CD4-positive, alpha-beta T cell treated with Interleukin-17A for 1 hour (primary cell): ENCODE measurements at regions not wholly inside any gene's neighbourhood (a gene's known extent, or its start where the extent isn't known, plus 50 kb on each side); places are given as distances from the start of the nearest gene placed in this dataset.

Source experiments
- DNase-seq: peaks from one replicate; pipeline ENCODE4 v3.0.0-alpha.2; 2020

DNA sequence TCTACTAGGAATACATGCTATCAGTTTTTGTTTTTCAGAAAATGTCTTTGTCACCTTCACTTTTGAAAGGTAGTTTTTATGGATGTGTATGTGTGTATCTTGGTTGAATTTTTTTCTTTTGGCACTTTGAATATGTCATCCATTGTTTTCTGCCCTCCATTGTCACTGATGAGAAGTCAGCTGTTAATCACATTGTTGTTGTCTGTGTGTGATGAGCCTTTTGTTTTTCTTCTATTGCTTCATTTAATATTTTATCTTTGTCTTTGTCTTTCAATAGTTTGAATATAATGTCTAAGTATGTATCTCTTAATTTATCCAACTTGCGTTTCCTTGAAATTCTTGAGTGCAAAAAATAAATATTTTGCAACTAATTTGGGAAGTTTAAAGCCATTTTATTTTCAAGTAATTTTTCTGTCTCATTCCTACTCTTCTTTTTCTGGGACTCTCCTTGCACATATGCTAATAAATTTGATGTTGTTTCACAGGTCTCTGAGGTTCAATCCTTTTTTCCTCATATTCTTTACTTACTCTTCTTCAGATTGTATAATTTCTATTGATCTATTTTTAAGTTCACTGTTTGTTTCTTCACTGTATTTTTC lies 546.9 kb upstream of the GHITM start:
- no peak for DNase-seq

DNA sequence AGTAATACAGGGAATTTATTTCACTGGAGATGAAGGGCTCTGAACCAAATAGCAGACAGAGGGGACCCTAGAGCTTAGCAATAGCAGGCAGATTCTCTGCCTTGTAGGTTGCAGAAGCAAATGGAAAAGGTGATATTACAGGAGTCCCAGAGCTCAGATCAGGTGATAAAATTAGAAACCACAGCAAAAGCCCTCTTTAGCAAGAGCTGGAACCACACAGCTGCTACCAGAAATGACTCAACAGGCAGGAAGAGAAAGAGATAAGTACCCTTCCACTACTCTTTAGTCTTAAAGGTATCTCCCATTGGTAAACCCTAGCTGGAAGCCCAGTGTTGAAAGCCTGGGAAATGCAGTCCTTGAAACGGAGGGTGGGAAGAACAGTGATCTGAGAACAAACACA lies 535.6 kb upstream of the GHITM start:
- DNase-seq, result no peak

DNA sequence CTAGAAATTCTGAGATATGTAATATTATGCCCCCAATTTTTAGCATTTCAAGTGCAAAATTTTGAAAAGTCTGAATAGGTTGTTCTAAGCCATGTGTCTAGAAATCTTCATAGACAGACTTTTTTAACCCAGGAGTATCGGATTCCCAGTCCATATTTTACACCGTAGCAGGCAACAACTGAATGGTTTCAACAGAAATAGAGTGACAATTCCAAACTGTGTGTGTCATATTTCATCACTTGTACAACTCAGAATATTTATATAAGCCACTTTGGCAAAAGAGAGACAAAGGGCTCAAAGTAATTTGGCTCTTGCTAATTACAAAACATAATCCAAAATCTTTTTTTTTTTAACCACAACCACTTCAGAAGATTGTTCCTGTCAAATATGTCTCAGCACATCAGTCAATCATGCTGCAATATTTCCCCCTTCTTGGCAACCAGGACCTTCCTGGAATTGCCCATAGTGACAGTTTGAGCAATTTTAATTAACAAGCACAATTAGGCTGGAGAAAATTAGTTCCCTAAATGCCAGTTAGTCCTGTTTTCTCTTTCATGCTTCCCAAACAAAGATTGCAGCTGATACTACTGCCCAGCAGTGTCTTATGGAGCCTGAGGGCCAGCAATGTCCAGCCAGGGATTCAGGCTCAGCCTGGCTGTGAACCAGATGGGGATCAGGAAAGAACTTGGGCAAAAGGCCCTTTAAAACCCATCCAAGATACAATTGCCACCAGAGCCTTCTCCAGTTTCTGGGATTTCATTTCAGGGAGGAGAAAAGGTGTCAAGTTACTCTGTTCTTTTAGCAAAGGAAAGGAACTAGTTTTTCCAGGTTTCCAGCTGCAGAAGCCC lies 533.3 kb upstream of the GHITM start:
- DNase-seq, result no peak

DNA sequence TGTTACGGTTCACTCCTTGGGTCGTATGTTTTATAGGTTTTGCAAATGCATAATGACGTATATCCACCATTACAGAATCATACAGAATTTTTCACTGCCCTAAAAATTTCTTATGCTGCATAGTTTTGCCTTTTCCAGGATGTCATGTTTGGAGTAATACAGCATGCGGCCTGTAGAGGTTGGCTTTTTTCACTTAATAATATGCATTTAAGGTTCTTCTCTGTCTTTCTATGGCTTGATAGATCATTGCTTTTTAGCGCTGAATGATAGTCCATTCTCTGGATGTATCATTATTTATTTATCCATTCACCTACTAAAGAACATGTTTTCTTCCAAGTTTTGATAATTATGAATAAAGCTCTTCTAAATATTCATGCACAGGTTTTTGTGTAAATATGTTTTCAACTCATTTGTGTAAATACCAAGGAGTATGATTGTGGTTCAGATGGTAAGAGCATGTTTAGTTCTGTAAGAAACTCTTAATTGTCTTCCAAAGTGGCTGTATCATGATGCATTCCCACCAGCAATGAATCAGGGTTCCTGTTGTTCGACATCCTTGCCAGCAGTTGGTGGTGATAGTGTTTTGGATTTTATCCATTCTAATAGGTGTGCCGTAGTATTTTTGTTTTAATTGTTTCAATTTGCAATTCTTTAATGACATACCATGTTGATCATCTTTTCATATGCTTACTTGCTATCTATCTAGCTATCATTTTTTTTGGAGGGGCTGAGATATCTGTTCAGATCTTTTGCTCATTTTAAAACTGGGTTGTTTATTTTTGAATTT lies 531.2 kb upstream of the GHITM start:
- no peak for DNase-seq

DNA sequence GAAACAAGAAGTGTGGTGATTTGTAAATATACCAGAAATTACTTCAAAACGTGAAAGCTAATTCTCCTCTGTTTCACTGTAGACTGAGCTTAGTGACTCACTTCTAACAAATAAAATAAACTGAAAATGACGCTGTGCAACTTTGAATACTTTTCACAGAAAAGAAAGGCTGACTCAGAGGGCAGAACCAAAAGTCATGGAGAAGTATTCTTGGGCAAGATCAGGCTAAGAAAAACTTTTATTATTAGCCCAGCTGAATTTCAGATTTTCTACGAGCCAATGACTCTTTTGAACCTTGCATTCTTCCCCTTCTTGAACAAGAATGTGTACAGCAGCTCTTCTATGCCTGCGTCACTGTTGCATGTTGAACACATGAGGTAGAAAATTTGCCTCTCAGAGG lies 527.3 kb upstream of the GHITM start:
- DNase-seq, result no peak

DNA sequence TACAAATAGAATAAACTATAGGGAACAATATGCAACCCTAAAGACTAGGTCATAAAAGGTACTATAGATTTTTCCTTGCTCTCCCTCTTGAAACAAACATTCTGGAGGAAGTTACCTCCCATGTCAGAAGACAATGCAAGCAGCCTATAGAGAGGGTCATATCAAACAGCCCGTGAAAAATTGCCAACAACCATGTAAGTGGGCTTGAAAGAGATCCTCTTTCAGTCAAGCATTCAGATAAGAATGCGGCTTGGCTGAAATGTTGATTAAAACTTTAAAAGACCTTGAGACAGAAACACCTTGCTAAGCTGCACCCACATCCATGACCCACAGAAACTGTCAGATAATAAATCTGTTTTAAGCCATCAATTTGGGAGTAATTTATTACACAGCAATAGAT lies 526.6 kb upstream of the GHITM start:
- no peak for DNase-seq

DNA sequence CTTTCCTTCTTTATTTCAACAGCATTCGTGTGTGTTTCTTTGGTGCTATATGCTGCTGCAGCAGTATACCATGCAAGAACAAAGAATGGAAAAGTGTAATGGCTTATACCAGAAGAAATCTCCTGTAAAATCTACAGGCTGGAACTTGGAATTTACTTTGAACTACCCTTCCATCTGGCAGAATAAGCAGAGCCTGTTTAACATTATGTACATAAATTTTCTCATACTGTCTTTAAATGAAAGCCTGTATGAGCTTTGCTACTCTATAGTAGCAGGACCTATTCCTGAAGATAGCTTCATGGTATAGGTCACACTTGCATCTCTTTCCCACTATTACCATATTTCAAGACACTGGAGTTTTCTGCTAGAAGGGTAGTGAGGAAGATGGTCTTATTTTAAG lies 522.1 kb upstream of the GHITM start:
- no peak for DNase-seq

DNA sequence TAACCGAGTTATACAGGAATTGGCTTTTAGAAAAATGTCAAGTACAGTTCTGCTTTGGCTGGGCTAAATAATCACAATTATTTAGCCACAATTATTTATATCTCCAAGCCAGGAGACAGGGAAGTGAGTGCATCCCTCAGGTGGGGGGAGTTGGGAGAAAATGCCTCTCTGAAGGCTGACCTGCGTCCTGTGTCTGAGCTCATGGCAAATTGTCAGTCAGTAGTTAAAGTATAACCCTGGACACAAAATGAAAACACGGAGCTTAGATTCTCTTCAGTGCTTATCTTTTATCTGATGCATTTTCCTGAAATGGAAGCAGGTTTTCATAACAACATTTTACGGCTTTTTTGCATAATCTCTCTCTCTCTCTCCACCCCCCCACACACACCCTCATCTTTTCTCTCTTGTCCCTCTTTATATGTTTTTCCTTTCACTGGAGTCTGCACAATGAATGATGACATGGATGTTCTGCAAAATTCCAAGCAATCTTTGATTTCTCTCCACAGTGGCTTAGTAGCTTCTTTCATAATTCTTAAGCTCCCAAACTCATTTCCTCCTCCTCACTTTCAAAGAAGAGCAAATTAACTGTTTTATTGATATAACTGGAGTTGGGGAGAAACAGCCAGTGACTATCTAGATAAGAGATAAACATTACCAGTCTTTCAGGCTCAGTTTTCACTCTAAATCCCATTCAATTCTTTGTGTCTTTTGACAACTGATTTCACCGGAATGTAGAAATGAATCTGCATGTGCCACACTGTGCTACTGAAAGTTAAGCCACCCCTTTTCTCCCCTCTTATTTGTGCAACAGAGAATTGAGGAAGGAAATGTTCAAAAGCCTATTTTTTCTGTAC lies 521.4 kb upstream of the GHITM start:
- no peak for DNase-seq

DNA sequence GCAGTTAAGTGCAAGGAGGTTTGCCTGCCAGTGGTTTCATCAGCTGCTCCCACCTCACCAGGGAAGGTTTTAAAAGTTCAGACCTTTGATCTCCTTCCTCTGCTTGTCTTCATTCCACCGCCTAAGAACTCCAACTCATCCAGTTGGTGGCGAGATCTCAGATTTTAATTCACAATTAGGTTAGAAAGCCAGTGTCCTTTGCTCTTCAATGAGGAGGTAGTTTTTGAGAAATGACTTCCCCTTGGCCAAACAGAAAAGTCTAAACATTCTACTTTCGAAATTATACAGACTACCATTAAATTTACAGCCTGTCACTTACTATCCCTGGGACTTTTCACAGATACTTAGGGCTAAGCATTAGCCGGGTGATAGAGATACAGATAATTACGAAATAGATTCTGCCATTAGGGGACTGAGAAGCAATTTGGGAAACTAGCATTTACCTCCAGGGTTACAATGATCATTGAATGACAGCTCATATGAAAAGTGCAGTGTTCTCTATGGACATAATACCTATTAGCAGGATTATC lies 513.4 kb upstream of the GHITM start:
- DNase-seq, result no peak

DNA sequence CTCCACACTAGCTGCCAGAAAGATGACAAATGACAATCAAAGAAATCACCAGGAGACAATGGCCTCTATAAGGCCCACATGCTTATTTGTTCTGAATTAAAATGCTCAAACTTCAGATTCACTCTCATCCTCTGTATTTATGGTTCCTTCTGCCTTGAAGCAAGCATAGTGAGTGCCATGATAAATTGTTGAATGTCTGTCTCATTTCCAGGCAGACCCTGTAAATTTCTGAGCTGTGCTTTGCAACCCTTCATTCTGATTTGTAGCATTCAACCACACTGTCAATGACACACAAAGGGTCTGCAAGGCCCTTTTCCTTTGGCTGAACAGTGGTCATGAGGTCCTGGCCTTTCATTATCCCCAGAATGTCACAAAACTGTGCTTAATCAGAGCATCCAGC lies 506.6 kb upstream of the GHITM start:
- DNase-seq, result no peak

DNA sequence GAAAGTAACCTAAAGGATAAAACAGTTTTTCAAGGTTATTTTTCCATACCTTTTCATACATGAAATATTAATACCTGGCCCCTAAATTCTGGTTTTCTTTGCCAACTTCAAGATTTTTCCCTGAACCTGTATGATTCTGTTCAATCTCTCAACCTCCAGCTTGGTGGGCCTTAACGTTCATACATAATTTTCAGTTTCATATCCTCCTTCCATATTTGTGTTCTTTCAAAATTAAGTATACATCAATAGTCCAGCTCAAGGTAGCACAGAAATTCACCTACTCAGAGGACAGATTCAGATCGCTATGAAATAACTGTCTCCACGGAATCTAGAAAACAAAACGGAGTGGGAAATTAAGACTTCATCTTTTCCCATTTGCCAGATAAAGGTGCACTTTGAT lies 505.8 kb upstream of the GHITM start:
- DNase-seq, result no peak

DNA sequence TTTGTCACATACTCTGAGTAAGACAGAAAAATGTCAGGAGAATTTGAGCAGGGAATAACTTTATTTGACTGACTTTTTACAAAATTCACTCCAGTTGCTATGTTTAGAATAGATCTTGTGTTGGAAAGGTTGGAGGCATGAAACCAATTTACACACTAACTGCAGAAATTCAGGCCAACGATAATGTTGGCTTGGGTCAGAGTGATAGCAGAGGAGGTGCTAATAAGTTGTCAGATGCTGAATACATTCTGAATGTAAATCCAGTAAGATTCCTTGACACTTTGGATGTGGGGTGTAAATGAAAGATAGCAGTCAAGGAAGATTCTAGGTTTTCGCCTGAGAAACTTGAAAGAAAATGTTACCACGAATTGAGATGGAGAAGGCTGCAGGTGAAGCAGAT lies 502.5 kb upstream of the GHITM start:
- no peak for DNase-seq

DNA sequence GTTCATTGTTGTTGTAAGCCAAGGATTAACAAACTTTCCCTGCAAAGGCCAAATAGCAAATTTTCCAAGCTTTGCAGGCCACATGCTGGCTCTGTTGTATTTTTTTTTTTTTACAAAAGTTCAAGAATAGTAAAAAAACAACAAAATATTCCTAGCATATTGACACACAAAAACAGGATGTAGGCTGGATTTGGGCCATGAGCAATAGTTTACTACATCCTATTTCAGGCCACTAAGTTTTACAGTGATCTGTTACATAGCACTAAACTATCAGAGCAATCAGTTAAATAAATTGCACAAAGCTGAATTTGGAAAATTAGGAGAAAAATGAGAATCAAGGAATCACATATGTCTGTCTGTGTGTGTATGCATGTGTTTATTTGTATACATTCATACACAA lies 491.8 kb upstream of the GHITM start:
- DNase-seq, result no peak

DNA sequence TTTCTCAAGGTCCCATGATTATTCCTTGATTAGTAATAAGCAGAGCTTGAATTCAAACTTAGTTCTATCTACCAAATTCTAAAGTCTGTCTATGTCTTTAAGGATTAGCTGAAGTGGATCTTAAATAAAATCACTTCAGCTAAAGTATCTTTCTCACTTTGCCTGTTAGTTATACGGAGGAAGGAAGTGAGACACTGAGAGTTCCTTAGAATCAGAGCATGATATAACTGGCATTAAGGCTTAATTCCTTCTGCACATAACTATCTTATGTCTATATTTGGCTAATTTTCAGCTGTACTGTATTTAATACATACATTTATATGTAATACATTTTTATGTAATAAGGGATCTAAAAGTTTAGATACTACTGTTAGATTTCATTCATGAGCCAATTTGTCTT lies 491.1 kb upstream of the GHITM start:
- no peak for DNase-seq

DNA sequence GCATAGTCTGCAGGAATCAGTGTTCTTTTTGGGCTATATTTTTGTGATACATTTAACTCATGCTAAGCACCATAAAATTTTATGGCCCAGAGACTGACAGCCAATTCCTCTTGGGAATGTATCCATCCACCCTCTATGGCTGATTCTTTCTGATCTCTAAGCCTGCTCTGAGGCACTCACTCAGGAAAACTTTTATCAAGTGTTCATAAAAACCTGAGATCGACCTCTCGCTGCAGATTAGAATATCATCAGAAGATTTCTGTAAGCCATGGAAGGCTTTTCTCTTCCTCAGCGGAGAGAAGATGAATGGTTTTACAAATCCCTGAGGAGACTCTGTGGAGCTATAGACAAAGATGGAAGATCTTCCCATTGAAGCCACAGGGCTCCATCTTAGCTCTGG lies 489.8 kb upstream of the GHITM start:
- no peak for DNase-seq

DNA sequence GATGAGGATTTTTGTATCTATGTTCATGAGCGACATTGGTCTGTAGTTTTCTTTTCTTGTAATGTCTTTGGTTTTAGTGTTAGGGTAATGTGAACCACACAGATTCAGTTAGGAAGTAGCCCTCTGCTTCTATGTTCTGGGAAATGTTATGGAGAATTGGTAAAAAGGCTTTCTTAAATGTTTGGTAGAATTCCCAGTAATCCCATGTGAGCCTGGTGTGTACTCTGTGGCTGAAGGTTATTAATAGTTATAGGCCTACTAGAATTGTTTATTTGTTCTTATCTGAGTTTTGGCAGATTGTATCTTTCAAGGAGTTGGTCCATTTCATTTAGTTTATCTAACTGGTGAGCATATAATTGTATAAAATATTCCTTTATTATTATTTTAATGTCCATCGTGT lies 484.6 kb upstream of the GHITM start:
- no peak for DNase-seq

DNA sequence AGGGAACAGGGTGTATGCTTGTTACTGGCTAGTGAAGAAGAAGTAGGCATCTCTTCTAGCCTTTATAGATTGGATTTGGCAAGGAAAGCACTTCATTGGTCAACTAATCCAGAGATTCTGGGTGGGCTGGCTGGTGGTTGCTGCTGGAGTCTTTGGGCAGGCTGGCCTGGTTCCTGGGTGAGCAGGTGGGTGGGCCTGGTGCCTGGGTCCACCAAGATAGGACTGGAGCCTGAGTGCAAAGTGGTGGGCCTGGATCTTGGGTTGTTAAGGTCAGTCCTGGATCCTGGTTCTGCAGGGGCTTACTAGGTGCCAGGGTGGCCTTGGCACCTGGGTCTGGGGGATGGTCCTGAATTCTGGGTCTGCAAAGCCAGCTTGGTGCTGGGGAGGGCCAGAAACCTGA lies 482.4 kb upstream of the GHITM start:
- DNase-seq, result no peak

DNA sequence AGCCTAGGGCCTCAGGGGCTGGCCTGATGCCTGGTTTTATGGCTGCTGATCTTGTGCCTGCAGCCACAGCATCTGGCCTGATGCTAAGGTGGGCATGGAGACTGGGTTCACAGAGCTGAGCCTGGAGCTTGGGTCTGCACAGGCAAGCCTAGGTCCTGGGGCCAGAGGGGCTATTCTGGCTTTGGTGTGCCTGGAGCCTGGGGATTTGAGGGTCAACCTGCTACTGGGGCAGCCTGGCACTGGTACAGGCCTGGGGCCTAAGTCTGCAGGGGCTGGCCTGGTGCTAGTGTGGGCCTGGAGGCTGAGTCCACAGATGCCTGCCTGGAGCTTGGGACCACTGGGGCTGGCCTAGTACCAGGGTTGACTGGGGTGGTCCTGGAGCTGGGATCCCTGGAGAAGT lies 481.8 kb upstream of the GHITM start:
- no peak for DNase-seq

DNA sequence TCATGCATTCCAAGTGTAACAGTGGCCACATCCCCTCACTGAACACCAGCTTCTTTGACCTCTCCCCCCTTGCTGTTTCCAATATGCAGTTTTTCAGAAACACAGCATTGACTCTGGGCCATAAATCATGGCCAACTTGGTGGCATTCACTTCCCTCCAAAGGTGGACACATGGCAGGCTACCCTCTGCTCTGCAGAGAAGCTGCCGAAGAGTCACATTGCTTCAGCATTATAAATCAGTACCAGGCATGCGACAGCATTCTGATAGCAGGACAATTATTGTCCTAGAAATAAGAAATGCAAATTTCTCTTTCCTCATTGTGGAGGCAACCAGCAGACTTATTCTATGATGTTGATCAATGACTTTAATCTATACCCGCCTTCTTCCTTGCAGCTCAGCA lies 475.4 kb upstream of the GHITM start:
- no peak for DNase-seq

DNA sequence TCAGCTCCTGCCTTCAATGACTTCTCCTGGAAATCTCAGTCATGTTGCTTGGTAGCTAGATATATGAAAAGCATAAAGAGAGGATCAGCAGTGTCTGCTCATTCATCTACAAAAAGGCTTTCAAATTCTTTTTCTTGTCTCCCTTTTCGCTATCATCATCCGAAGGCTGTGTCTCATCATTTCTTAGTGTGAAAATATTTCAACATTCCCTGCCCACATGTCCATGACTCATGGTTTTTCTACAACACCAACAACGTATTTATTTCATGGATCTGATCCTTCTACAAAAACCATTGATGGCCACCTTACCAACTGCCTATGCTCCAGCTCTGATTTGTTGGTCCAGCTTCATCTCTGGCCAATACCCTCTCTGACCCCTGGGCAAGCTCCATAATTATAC lies 472.5 kb upstream of the GHITM start:
- no peak for DNase-seq

DNA sequence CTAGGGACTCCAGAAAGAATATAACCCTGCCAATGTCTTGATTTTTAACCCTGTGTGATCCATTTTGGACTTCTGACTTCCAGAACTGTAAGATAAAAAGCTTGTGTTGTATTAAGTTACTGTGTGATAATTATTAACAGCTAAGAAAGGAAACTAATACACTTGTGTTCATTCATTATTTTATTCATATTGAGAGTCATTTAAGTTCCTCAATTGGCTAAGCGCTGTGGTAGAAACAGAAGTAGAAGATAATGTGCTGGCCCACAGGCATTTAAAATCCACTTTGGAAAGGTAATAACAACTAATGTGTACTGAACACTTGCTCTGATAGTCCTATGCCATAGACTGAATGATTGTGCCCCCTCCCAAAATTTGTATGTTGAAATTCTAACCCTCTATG lies 471.7 kb upstream of the GHITM start:
- DNase-seq, result no peak

DNA sequence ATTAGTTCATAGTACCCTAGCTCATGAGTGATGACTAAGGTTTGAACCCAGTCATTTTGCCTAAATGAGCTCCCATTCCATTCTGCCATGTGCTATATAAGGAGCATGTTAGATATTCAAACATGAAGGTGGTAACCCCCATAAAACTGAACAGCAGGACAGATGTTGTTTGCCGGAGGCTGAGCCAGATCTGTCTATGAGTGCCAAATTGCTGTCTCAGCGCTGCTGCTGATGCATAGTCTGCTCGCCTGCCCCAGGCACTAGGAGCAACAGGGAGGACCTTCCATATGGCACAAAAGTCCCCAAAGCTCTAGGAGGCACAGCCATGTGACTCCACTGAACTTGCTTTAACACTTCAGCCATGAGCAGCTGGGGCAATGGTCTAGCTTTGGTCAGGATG lies 466.0 kb upstream of the GHITM start:
- DNase-seq, result no peak

DNA sequence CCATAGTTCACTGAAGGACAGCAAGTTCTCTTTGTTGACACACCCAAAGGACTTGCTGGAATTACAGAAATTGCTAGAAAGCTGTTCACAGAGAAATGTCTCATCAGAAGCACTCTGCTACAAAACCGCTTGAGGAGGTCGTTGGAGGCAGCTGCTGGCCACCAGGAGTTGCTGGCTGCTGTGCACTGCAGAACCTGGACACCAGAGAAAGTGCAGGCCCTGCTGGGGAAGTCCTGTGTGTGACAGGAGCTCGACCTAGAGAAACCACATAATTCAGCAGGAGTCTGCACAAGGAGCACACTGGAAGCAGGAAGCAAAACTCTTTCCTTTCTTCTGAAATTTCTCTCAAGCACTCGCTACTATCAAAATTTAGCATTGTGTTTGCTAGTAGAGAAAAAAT lies 461.5 kb upstream of the GHITM start:
- no peak for DNase-seq
